Activated CD4-positive, CD25-positive, alpha-beta regulatory T cell treated with anti-CD3 and anti-CD28 coated beads, Interleukin-2, amount 50 U/mL, for 16 hours (primary cell): ENCODE measurements at regions not wholly inside any gene's neighbourhood (a gene's known extent, or its start where the extent isn't known, plus 50 kb on each side); places are given as distances from the start of the nearest gene placed in this dataset.
"Not testable (repeated sequence)": the region's sequence is repeated elsewhere in the genome, so short reads cannot be mapped to it uniquely, and the experiment has no call there.

Experiments
- DNase-seq: peaks from one replicate; pipeline ENCODE4 v3.0.0-alpha.2; 2020; ENCODE audit warnings: low read depth, low spot score

- no peak for DNase-seq
Observed at GRCh38 chr9:95785209-95785608, 90.3 kb upstream of the ERCC6L2 start.

- no peak for DNase-seq
Observed at GRCh38 chr9:95784318-95784717, 91.2 kb upstream of the ERCC6L2 start.

- DNase-seq: no peak
Observed at GRCh38 chr9:95783426-95783975, 92.0 kb upstream of the ERCC6L2 start.

- DNase-seq: no peak
Observed at GRCh38 chr9:95780751-95781150, 94.7 kb upstream of the ERCC6L2 start.

GRCh38 chr9:95780121-95780520 is 95.4 kb upstream of the ERCC6L2 start:
- DNase-seq: no peak

- DNase-seq: not testable (repeated sequence)
Observed at GRCh38 chr9:95779597-95779996, 95.9 kb upstream of the ERCC6L2 start.

GRCh38 chr9:95778957-95779356 is 96.5 kb upstream of the ERCC6L2 start:
- no peak for DNase-seq

- no peak for DNase-seq
Observed at GRCh38 chr9:95777136-95777535, 98.4 kb upstream of the ERCC6L2 start.

GRCh38 chr9:95776176-95776575 is 99.3 kb upstream of the ERCC6L2 start:
- no peak for DNase-seq

GRCh38 chr9:95775191-95775590 is 100.3 kb upstream of the ERCC6L2 start:
- no peak for DNase-seq

GRCh38 chr9:95773053-95773418 is 102.5 kb upstream of the ERCC6L2 start:
- DNase-seq: no peak

- DNase-seq: no peak
Observed at GRCh38 chr9:95772320-95773052, 103.0 kb upstream of the ERCC6L2 start.

GRCh38 chr9:95771556-95772246 is 103.8 kb upstream of the ERCC6L2 start:
- no peak for DNase-seq

GRCh38 chr9:95770653-95771131 is 104.8 kb upstream of the ERCC6L2 start:
- no peak for DNase-seq

- DNase-seq: no peak
Observed at GRCh38 chr9:95769909-95770433, 105.5 kb upstream of the ERCC6L2 start.

GRCh38 chr9:95769473-95769872 is 106.0 kb upstream of the ERCC6L2 start:
- no peak for DNase-seq

GRCh38 chr9:95766906-95767305 is 108.6 kb upstream of the ERCC6L2 start:
- DNase-seq: no peak

GRCh38 chr9:95764533-95765319 is 110.8 kb upstream of the ERCC6L2 start:
- no peak for DNase-seq

GRCh38 chr9:95763983-95764382 is 111.5 kb upstream of the ERCC6L2 start:
- DNase-seq: no peak

- DNase-seq: no peak
Observed at GRCh38 chr9:95763006-95763405, 112.5 kb upstream of the ERCC6L2 start.

- DNase-seq: no peak
Observed at GRCh38 chr9:95762322-95762721, 113.2 kb upstream of the ERCC6L2 start.

- no peak for DNase-seq
Observed at GRCh38 chr9:95760791-95761190, 114.7 kb upstream of the ERCC6L2 start.
